Heart left ventricle (tissue), 16 donors: ENCODE measurements at regions not wholly inside any gene's neighbourhood (a gene's known extent, or its start where the extent isn't known, plus 50 kb on each side); places are given as distances from the start of the nearest gene placed in this dataset.

Experiments
- ATAC-seq, 4 donors: fragments of 200-7000 bp; cut with Tn5 transposase; one replicate each; pipeline ENCODE4 v1.9.1; 2020 to 2022; ENCODE audit warnings: moderate library complexity in 4 of 4, mild to moderate bottlenecking in 3 of 4, moderate number of reproducible peaks in 1 of 4
- DNase-seq, 5 donors: peaks; one replicate each; pipeline ENCODE4 v3.0.0-alpha.2; 2020
- H3K27ac ChIP-seq, 12 donors: fragments of 200-600 bp; sonication (generic) in 4 of 12; one replicate each; pipeline versions ENCODE4 v1.5.0 to v1.8.0; 2016 to 2022; ENCODE audit warnings: mild to moderate bottlenecking in 2 of 12
- H3K27me3 ChIP-seq, 9 donors: fragments of 200-600 bp; sonication (generic) in 2 of 9; one replicate each; pipeline versions ENCODE4 v1.5.1 to v1.8.0; 2016 to 2022; ENCODE audit warnings: mild to moderate bottlenecking in 3 of 9
- H3K36me3 ChIP-seq, 9 donors: fragments of 200-600 bp; sonication (generic) in 2 of 9; one replicate each; pipeline versions ENCODE4 v1.5.0 to v1.8.0; 2018 to 2022; ENCODE audit warnings: mild to moderate bottlenecking in 2 of 9
- H3K4me1 ChIP-seq, 12 donors: fragments of 200-600 bp; sonication (generic) in 4 of 12; one replicate each; pipeline versions ENCODE4 v1.5.0 to v1.8.0; 2016 to 2022; ENCODE audit warnings: mild to moderate bottlenecking in 3 of 12
- H3K4me3 ChIP-seq, 12 donors: fragments of 200-600 bp; sonication (generic) in 4 of 12; one replicate each; pipeline versions ENCODE4 v1.5.0 to v1.8.0; 2017 to 2022; ENCODE audit warnings: mild to moderate bottlenecking in 9 of 12, moderate library complexity in 4 of 12
- H3K9me3 ChIP-seq, 12 donors: fragments of 200-600 bp; sonication (generic) in 4 of 12; one replicate each; pipeline versions ENCODE4 v1.5.0 to v1.8.0; 2016 to 2022; ENCODE audit warnings: mild to moderate bottlenecking in 1 of 12
- POLR2A ChIP-seq, 2 donors: fragments of 450-650 bp; IDR thresholded peaks; one replicate each; pipeline ENCODE4 v1.6.1; 2017; ENCODE audit warnings: antibody characterized with exemption in 2 of 2, mild to moderate bottlenecking in 2 of 2, moderate library complexity in 2 of 2
- WGBS, 4 donors: extraction: QIAGEN DNeasy Blood & Tissue Kit in 2 of 4; methylation state at CpG; one replicate each; pipeline versions ENCODE4 v1.1.5 to v1.1.7; 2013 to 2018; 5-methylcytosine and 5-hydroxymethylcytosine counted together
- intact Hi-C, 10 donors: fragments of 100-400 bp; cut with DNase I; formaldehyde crosslinking; loops; one replicate each; pipeline versions ENCODE4 v1.11.1 to v1.14.2; 2022
- TF ChIP-seq, protein P1 (sequence below), 12 donors: fragments of 200-600 bp; sonication (generic) in 4 of 12; IDR thresholded peaks; one replicate each; pipeline versions ENCODE4 v1.5.0 to v1.8.0; 2018 to 2022; ENCODE audit warnings: antibody characterized with exemption in 12 of 12, mild to moderate bottlenecking in 5 of 12
- donor health status: ischemic (EF 13 %, LVEDD 7.1; RV severe dilation, severe dysfunction).
- donor health status: healthy with polysubstance abuse.
- donor health status: DM: no; HTN: yes; CAD: no.
- donor health status: DM: no; HTN: no; CAD: no.
- donor health status: ischemic (EF 25% LVEDD 6.9; RV normal size, moderate dysfunction).
- donor health status: ischemic (EF 25% LVEDD 5.7; RV mildly dilated, moderate dysfunction).
- donor health status: healthy.
- donor health status: DM: yes; HTN: yes; CAD: no.
- donor health status: ischemic (EF 35%, LVEDD 5.7; RV mildly dilated, moderate dysfunction).
- donor health status: nonischemic (EF 11% LVEDD 7.7; RV severe dilation, severe dysfunction).
- donor health status: DM: yes; HTN: yes; CAD: no.
- donor health status: PGD.
- donor health status: ischemic (EF 29% LVEDD 5.4; RV normal size, mild dysfunction).
- donor health status: nonischemic (EF 23%, LVEDD 6.1; RV moderate dilation, normal function).

DNA sequence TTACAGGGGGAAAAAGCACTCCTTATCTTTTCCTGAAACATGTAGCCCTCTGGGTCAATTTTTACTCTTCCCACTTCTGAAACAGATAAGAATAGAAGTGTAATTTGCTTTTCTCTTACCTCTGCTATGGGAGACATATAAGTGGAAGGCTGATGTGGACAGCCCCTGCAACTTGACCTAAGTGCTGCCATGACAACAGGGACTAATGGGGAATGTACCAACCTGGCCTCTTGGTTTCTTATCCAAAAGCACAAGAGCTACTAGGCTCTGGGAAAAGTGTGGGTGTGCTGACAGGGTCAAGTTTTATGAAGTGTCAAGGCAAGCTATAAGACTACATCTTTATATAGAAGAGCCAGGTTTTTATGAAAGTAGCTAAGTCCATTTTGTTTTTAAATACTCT lies 1246.5 kb downstream of the OTOL1 start:
- no peak for DNase-seq
- Histone ChIP-seq H3K36me3 (no peaks in the 10 kb centered on the region), H3K27me3 (no peaks in the 10 kb centered on the region), H3K4me1 (no peaks in the 10 kb centered on the region), H3K4me3 (no peak overlapping the region), H3K9me3 (peaks cover 0 to 9% (median 0%) of the 10 kb centered on the region in 12 donors), H3K27ac (no peak overlapping the region)
- ATAC-seq: no peak
- no peak for TF ChIP-seq POLR2A (IDR thresholded peaks at IDR 0.05)
- TF ChIP-seq, protein P1, sequence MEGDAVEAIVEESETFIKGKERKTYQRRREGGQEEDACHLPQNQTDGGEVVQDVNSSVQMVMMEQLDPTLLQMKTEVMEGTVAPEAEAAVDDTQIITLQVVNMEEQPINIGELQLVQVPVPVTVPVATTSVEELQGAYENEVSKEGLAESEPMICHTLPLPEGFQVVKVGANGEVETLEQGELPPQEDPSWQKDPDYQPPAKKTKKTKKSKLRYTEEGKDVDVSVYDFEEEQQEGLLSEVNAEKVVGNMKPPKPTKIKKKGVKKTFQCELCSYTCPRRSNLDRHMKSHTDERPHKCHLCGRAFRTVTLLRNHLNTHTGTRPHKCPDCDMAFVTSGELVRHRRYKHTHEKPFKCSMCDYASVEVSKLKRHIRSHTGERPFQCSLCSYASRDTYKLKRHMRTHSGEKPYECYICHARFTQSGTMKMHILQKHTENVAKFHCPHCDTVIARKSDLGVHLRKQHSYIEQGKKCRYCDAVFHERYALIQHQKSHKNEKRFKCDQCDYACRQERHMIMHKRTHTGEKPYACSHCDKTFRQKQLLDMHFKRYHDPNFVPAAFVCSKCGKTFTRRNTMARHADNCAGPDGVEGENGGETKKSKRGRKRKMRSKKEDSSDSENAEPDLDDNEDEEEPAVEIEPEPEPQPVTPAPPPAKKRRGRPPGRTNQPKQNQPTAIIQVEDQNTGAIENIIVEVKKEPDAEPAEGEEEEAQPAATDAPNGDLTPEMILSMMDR (IDR thresholded peaks at IDR 0.05): no peak
- intact Hi-C loops: no loop called here

DNA sequence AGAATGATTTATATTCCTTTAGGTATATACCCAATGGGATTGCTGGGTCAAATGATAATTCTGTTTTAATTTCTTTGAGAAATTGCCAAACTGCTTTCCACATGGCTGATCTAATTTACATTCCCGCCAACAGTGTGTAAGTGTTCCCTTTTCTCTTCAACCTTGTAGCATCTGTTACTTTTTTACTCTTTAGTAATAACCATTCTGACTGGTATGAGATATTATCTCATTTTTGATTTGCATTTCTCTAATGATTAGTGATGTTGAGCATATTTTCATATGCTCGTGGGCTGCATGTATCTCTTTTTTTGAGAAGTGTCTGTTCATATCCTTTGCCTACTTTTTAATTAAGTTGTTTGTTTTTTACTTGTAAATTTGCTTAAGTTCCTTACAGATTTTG lies 1264.2 kb downstream of the OTOL1 start:
- no peak overlapping the region for H3K4me3 ChIP-seq
- H3K4me1 ChIP-seq: no peaks in the 10 kb centered on the region
- TF ChIP-seq, protein P1 (IDR thresholded peaks at IDR 0.05): no peak
- TF ChIP-seq POLR2A (IDR thresholded peaks at IDR 0.05): no peak
- ATAC-seq: no peak
- no peaks in the 10 kb centered on the region for H3K27me3 ChIP-seq
- DNase-seq: no peak
- H3K27ac ChIP-seq: no peak overlapping the region
- intact Hi-C loops: no loop called here
- 76 to 85% (median 81%) methylated on average over 2 of the region's 2 CpGs for WGBS, 4 donors
- peaks cover 0 to 2% (median 0%) of the 10 kb centered on the region in 12 donors for H3K9me3 ChIP-seq
- no peaks in the 10 kb centered on the region for H3K36me3 ChIP-seq

DNA sequence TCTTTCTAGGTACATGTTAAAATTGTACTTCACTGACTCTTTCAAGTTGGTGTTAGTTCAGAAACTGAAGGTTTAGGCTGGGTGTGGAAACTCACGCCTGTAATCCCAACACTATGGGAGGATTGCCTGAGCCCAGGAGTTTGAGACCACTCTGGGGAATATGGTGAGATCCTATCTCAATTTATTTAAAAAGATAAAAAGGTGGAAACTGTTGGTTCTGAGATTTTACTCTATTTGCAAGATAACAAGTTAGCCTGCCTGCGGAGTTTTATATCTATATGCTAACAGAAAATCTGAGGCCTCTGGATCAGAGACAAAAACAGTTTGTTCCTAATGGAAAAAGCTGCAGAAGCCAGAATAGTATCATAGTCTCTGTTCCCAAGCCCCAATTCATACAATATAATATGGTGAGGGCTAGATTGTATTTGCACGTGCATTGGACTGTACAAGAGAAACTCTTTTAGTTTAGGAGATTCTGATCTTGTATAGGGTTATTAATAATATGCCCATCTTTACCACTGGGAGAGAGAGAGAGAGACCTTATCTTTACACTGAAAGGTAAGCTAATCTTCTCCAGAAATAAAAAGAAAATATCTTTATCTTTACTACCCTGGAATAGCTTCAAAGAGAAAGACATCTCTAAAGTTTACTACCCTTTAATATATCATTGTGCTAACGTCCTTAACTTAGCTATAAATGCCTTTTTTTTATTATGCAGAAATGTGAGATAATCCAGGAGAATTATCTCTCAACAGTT lies 1267.6 kb downstream of the OTOL1 start:
- no peak for DNase-seq
- no peak for ATAC-seq
- 54 to 66% (median 59%) methylated on average over 4 of the region's 4 CpGs for WGBS, 4 donors
- Histone ChIP-seq H3K9me3 (peaks cover 0 to 13% (median 0%) of the 10 kb centered on the region in 12 donors), H3K27me3 (no peaks in the 10 kb centered on the region), H3K27ac (no peak overlapping the region), H3K4me1 (no peaks in the 10 kb centered on the region), H3K4me3 (no peak overlapping the region), H3K36me3 (no peaks in the 10 kb centered on the region)
- intact Hi-C loops: no loop called here
- TF ChIP-seq, protein P1 (IDR thresholded peaks at IDR 0.05): no peak
- no peak for TF ChIP-seq POLR2A (IDR thresholded peaks at IDR 0.05)

DNA sequence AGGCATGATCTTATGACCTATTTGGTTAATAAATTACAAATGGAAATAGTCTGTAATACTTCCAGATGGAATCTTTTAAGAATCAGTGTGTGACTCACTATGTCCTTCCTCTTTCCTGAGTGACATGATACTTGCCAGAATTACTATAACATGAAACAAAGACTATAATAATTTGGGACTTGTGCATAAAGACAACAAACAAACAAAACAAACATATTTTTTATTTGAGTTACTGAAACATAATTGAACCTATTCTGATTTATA lies 1268.1 kb downstream of the OTOL1 start:
- H3K4me3 ChIP-seq: no peak overlapping the region
- H3K36me3 ChIP-seq: no peaks in the 10 kb centered on the region
- no peaks in the 10 kb centered on the region for H3K27me3 ChIP-seq
- intact Hi-C loops: loop anchor here in 1 of 10 donors (5.0 kb wide), 1 partner anchor 177 kb away; no protein-coding TSS in a partner anchor
- DNase-seq: no peak
- no peak for ATAC-seq
- H3K4me1 ChIP-seq: no peaks in the 10 kb centered on the region
- no peak overlapping the region for H3K27ac ChIP-seq
- peaks cover 0 to 13% (median 0%) of the 10 kb centered on the region in 12 donors for H3K9me3 ChIP-seq
- TF ChIP-seq POLR2A (IDR thresholded peaks at IDR 0.05): no peak
- TF ChIP-seq, protein P1 (IDR thresholded peaks at IDR 0.05): no peak
